ENCODE measurements at regions not wholly inside any gene's neighbourhood (a gene's known extent, or its start where the extent isn't known, plus 50 kb on each side); places are given as distances from the start of the nearest gene placed in this dataset.

GRCh38 chr6:130755368-130756034 lies 71.7 kb upstream of the SMLR1 start:
- TF ChIP-seq CTCF (IDR thresholded peaks at IDR 0.05), result no peak
- no peak for TF ChIP-seq POLR2A (IDR thresholded peaks at IDR 0.05)

All from uterus (tissue), 2 donors.